HG03095 (cell line): ENCODE measurements at regions not wholly inside any gene's neighbourhood (a gene's known extent, or its start where the extent isn't known, plus 50 kb on each side); places are given as distances from the start of the nearest gene placed in this dataset.
"Not testable (repeated sequence)": the region's sequence is repeated elsewhere in the genome, so short reads cannot be mapped to it uniquely, and the experiment has no call there.

ENCODE experiments used
- ATAC-seq: cut with Tn5 transposase; IDR thresholded peaks from one replicate; pipeline ENCODE4 v1.9.1; 2021; ENCODE audit warnings: moderate library complexity; ENCODE audit not compliant: unreplicated experiment

DNA sequence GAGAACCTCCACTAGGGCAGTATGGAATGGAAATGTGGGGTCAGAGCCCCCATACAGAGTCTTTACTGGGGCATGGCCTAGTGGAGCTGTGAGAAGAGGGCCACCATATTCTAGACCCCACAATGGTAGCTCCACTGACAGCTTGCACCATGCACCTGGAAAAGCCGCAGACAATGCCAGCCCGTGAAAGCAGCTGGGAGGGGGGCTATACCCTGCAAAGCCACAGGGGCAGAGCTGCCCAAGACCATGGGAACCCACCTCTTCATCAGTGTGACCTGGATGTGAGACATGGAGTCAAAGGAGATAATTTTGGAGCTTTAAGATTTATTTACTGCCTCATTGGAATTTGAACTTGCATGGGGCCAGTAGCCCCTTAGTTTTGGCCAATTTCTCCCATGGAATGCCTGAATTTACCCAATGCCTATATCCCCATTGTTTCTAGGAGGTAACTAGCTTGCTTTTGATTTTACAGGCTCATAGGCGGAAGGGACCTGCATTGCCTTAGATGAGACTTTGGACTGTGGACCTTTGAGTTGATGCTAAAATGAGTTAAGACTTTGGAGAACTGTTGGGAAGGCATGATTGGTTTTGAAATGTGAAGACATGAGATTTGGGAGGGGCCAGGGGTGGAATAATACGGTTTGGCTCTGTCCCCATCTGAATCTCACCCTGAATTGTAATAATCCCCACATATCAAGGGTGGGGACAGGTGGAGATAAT is 89.4 kb upstream of the MAMLD1 start:
- ATAC-seq = not testable (repeated sequence)

- ATAC-seq = no peak
Measured at GRCh38 chrX:150282953-150283352, 80.2 kb upstream of the MAMLD1 start.

GRCh38 chrX:150291014-150291413 is 72.1 kb upstream of the MAMLD1 start:
- no peak for ATAC-seq

DNA sequence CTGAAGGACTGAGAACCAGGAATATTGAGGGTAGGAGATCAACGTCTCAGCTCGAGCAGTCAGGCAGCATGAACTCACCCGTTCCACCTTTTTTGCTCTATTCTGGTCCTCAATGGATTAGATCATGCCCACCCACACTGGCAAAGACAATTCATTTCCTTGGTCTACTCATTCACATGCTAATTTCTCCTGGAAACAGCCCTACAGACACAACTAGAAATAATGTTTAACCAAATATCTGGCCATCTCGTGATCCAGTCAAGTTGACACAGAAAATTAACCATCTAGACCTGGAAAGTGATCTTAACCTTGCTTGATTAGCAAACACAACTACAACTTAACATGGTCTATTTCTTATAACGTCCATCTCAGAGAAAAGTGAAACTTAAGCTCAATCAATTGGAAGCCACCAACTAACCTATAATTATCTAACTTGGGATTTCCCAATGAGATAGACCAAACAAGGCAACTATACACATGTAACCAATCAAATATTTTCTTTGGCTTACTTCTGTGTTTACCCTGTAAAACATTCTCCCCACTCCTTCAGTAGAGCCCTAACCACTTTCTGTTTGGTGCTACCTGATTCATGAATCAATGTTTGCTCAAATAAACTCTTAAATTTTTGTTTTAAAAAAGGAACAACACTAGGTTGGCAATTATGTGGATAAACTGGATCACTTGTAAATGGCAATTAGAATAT is 69.7 kb upstream of the MAMLD1 start:
- no peak for ATAC-seq

DNA sequence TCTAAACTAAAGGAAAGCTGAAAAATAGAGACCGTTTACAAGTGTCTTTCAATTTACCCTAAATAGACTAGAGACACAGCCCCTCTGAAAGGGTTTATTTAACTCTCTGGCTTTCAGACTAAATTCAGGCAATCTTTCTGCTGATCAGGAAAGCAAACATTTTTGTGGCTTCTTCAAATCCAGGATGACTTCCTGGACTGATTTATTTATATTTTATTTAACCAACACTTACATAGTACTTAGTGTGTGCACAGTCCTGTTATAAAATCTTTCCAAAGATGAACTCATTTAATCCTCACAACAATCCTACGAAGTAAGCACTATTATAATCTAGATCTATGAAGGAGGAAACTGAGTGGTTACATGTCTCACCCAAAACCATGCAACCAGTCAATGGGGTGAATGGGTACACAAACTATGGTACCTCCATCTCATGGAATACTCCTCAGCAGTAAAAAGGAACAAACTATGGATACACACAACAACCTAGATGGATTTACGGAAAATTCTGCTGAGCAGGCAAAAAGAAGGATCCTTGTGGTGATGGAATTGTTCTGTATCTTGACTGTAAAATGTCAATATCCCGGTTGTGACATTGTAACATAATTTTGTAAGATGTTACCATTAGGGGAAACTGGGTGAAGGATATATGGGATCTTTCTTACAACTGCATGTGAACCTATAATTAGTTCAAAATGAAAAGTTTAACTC is 64.1 kb upstream of the MAMLD1 start:
- ATAC-seq = no peak

DNA sequence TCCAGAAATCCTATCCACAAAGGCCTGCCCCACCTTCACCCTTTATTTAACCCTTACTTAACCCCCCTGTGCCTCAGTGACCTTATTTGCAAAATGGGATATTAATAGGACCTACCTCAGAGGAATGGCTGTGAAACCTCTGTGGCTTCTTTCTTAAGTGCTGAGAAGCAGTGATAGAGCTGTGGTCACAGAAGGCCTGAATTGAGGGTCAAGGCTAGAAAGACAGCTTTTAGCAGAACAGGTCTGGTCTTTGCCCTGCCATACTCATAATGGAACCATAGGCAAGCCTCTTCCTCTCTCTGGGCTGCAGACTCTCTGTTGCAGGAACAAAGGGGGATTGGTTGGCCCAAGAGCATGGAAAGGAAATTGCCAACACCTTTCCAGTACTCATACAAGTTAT is 63.5 kb upstream of the MAMLD1 start:
- ATAC-seq = no peak

DNA sequence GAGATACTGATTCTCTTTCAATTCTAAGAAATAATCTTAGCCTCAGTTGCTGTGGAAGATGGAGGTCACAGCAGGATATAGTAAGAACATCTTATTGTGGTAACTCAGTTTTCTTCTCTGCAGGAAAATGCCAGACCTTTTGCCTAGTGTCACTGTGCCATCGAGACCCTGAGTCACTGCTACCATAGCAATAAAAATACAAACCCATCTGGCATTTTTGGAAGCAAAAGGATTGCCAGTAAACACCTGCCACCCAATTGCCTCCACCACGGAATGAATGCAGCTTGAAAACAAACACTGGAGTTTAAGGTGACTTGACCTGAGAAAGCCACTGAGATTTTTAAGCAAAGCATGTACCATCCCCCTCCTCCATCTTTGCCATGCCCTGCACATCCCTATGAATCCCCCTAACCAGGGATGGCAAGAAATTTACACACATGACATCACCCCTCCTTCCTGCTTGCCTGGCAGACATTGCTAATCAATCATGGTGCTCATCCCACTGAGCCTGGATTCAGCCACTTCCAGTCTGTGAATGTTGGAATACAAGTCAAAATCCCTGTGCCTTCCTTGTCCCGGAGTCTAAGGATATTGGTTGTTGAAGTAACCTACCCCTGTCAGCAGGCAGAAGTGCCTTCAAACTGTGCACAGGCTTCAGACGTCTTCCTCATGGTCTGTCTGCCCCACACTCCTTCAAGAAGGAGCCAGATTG is 59.6 kb upstream of the MAMLD1 start:
- ATAC-seq = no peak

GRCh38 chrX:150306002-150306401 is 57.1 kb upstream of the MAMLD1 start:
- ATAC-seq = no peak

GRCh38 chrX:150308041-150308440 is 55.1 kb upstream of the MAMLD1 start:
- no peak for ATAC-seq

DNA sequence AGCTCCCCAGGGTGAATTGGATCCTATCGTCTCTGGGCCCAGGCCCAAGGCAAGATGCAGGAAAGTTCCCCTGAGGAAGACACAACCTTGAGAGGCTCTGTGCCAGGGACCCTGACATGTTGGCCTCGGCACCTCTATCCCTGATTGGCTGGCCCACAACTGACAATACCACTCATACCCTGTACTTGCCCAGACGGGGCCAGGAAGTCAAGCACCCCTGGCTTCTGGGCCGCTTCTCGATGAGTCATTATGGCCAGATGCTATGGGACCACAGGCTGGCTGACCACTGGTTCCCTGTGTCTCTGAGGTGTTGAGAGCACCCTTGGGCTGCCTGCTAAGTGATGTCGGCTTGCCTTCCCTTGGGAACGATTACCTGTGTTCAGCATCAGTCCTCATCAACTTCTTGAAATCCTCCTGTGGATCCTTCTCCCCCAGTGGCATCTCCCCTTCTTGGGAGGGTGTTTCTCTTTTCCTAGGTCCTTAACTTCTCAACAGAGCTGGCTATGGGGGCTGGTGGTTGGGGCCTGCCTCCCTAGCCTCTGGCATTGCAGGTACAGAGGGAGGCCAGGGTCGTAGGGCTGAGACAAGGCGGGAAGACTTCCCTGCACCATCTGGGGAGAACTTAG is 54.5 kb upstream of the MAMLD1 start:
- ATAC-seq = no peak

DNA sequence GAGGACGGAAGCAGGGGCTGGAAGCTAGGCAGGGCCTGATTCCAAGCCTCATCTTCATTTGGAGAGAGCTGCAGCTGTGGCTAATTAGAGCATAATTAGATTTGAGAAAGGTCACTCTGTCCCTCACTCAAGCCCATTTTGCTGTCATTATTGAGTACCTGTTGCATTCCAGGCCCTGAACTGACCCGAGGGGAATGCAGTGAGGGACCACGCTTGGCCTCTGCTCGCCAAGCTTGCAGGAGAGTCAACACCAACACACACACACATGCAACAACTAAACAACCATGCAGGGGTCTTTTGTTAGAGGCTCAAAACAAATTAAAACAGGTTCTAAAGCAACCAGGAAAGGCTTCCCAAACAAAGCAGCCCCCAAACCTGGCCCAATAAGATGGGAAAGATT is 52.7 kb upstream of the MAMLD1 start:
- ATAC-seq = no peak

DNA sequence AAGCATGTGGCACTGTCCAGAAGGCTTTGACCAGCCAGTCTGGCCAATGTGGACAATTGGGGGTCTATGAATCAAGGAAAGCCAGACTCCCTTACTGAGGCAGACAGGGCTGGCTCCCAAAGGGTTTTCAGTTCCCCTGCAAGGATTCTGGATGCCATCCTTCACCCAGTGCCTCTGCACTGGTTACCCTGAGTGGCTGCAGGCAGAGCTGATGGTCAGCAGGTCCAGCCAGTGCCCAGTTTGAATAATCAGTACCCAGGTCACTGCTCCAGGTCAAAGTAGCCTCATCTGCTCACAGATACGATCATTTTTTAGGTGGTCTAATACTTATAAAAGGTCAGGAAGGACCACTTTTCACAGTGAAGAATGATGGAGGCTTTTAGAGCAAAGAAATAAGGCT is 52.2 kb upstream of the MAMLD1 start:
- no peak for ATAC-seq

DNA sequence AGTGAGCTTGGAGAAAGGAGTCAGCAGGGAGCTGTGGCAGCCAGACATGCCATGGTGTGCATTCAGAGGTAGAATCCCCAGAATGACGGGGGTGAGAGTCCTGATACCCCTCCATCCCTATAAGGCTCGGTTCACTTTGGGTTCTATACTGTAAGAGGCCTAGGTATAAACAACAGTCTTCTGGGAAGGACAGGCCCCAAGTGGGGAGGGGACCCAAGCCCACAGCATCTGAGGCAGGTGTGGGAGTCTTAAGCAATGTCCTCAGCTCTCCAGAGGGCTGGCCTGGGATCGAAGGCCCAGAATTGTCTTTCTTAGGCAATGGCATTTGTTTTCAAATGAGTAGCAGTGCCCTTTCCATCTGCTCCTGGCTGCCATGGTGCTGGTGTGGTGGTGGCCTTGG is 50.2 kb upstream of the MAMLD1 start:
- no peak for ATAC-seq
